Endothelial cell (in vitro differentiated cells): ENCODE measurements at regions not wholly inside any gene's neighbourhood (a gene's known extent, or its start where the extent isn't known, plus 50 kb on each side); places are given as distances from the start of the nearest gene placed in this dataset.

Source experiments
- DNase-seq: peaks from one replicate; pipeline ENCODE4 v3.0.0; 2021; ENCODE audit warnings: low spot score
- H3K27ac Mint-ChIP-seq: one replicate; pipeline ENCODE4 v1.8.0; 2021; ENCODE audit warnings: mixed read lengths, inconsistent platforms; ENCODE audit not compliant: unreplicated experiment
- H3K27me3 Mint-ChIP-seq: one replicate; pipeline ENCODE4 v1.8.0; 2021; ENCODE audit warnings: mild to moderate bottlenecking, moderate library complexity, mixed read lengths, inconsistent platforms; ENCODE audit not compliant: unreplicated experiment
- H3K36me3 Mint-ChIP-seq: one replicate; pipeline ENCODE4 v1.8.0; 2021; ENCODE audit warnings: mild to moderate bottlenecking, low read depth, mixed read lengths, inconsistent platforms; ENCODE audit not compliant: unreplicated experiment
- H3K4me1 Mint-ChIP-seq: one replicate; pipeline ENCODE4 v1.8.0; 2021; ENCODE audit warnings: mild to moderate bottlenecking, mixed read lengths, inconsistent platforms; ENCODE audit not compliant: unreplicated experiment
- H3K4me3 Mint-ChIP-seq: one replicate; pipeline ENCODE4 v1.8.0; 2021; ENCODE audit warnings: mild to moderate bottlenecking, mixed read lengths, inconsistent platforms; ENCODE audit not compliant: unreplicated experiment
- H3K9me3 Mint-ChIP-seq: one replicate; pipeline ENCODE4 v1.8.0; 2021; ENCODE audit warnings: mixed read lengths, inconsistent platforms; ENCODE audit not compliant: unreplicated experiment
- TF ChIP-seq, protein P1 (sequence below): fragments of 200-600 bp; sonication (generic); IDR thresholded peaks from one replicate; pipeline ENCODE4 v1.5.0; 2021; ENCODE audit warnings: antibody characterized with exemption; ENCODE audit not compliant: unreplicated experiment

- TF ChIP-seq, protein P1, sequence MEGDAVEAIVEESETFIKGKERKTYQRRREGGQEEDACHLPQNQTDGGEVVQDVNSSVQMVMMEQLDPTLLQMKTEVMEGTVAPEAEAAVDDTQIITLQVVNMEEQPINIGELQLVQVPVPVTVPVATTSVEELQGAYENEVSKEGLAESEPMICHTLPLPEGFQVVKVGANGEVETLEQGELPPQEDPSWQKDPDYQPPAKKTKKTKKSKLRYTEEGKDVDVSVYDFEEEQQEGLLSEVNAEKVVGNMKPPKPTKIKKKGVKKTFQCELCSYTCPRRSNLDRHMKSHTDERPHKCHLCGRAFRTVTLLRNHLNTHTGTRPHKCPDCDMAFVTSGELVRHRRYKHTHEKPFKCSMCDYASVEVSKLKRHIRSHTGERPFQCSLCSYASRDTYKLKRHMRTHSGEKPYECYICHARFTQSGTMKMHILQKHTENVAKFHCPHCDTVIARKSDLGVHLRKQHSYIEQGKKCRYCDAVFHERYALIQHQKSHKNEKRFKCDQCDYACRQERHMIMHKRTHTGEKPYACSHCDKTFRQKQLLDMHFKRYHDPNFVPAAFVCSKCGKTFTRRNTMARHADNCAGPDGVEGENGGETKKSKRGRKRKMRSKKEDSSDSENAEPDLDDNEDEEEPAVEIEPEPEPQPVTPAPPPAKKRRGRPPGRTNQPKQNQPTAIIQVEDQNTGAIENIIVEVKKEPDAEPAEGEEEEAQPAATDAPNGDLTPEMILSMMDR: no peak
- DNase-seq: no peak
- Mint-ChIP-seq H3K36me3 (no peaks in the 10 kb centered on the region), H3K9me3 (no peaks in the 10 kb centered on the region), H3K27ac (no peak overlapping the region), H3K4me1 (no peaks in the 10 kb centered on the region), H3K27me3 (no peaks in the 10 kb centered on the region), H3K4me3 (no peak overlapping the region)
These were observed 123.0 kb downstream of the HAO1 start for GRCh38 chr20:7817286-7817685.

GRCh38 chr20:7818477-7818876 lies 121.8 kb downstream of the HAO1 start:
- Mint-ChIP-seq H3K36me3 (no peaks in the 10 kb centered on the region), H3K9me3 (no peaks in the 10 kb centered on the region), H3K4me1 (no peaks in the 10 kb centered on the region), H3K27ac (no peak overlapping the region), H3K27me3 (no peaks in the 10 kb centered on the region), H3K4me3 (no peak overlapping the region)
- TF ChIP-seq, protein P1: no peak
- no peak for DNase-seq

- no peaks in the 10 kb centered on the region for H3K9me3 Mint-ChIP-seq
- TF ChIP-seq, protein P1: no peak
- no peaks in the 10 kb centered on the region for H3K36me3 Mint-ChIP-seq
- no peak for DNase-seq
- H3K4me1 Mint-ChIP-seq: no peaks in the 10 kb centered on the region
- H3K27me3 Mint-ChIP-seq: no peaks in the 10 kb centered on the region
- no peak overlapping the region for H3K4me3 Mint-ChIP-seq
- no peak overlapping the region for H3K27ac Mint-ChIP-seq
These were observed 119.4 kb downstream of the HAO1 start for GRCh38 chr20:7820897-7821296.

GRCh38 chr20:7822772-7823171 lies 117.5 kb downstream of the HAO1 start:
- no peak for DNase-seq
- no peaks in the 10 kb centered on the region for H3K27me3 Mint-ChIP-seq
- no peak overlapping the region for H3K4me3 Mint-ChIP-seq
- H3K4me1 Mint-ChIP-seq: no peaks in the 10 kb centered on the region
- H3K36me3 Mint-ChIP-seq: no peaks in the 10 kb centered on the region
- no peak overlapping the region for H3K27ac Mint-ChIP-seq
- H3K9me3 Mint-ChIP-seq: no peaks in the 10 kb centered on the region
- TF ChIP-seq, protein P1: no peak

DNA sequence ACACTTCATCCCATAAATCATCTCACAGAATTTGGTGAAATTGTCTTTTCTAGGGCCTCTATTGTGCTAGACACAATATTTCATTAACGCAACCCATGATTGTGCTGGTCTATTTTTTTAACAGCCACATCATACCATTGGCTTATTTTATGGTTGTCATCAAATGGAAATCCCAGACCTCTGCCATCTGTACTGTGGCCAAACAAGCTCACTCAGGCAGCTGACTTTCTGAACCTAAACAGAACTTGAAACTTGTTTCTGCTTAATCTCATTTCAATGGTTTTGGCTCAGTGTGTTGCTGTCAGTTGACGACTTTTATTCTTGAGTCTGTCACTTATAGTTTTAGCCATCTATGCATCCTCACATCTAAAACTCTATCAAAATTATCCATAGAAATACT lies 111.8 kb downstream of the HAO1 start:
- Mint-ChIP-seq H3K36me3 (no peaks in the 10 kb centered on the region), H3K4me1 (no peaks in the 10 kb centered on the region), H3K27ac (no peak overlapping the region), H3K9me3 (no peaks in the 10 kb centered on the region), H3K27me3 (no peaks in the 10 kb centered on the region), H3K4me3 (no peak overlapping the region)
- DNase-seq: no peak
- TF ChIP-seq, protein P1: no peak
